Skin of body (tissue), 1 donor: ENCODE measurements at regions not wholly inside any gene's neighbourhood (a gene's known extent, or its start where the extent isn't known, plus 50 kb on each side); places are given as distances from the start of the nearest gene placed in this dataset.

Experiments
- DNase-seq: peaks from one replicate; lab custom pipeline; 2025; lab: John Stamatoyannopoulos, UW

DNA sequence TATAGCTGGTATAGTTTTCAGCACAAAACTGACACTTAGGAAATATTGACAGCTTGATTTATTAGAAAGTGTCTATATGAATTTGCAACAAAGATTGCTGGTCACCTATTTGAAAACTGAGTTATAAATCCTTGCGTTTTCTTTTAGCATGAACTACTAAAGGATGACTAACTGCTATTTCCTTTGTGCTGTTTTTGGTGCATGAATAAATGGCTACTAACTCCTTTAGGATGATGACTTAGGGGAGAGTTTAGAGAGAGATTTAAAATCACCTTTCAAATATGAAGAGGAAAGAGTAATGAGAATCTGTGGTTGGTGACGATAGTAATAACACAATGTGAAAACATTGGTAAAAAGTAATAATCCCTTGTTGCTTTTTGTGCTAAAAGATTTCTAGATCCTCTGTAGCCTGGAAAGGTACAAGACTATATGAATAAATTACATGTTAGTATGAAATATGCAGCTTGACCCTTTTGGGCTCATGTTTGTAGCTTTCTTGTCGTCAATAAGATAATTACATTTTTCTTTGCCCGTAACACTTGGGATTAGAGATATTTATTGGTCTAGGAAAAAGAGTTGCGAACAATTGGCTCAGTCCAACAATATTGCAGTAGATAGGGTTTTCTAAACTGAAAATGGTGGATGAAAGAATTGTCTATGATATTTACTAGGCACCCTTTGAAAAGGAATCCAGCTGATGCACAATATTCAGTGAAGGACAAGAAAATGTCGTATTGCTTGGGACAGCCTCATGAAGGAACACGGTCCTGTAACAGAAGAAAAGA, 453.0 kb downstream of the ADAMTS20 start:
- no peak for DNase-seq

DNA sequence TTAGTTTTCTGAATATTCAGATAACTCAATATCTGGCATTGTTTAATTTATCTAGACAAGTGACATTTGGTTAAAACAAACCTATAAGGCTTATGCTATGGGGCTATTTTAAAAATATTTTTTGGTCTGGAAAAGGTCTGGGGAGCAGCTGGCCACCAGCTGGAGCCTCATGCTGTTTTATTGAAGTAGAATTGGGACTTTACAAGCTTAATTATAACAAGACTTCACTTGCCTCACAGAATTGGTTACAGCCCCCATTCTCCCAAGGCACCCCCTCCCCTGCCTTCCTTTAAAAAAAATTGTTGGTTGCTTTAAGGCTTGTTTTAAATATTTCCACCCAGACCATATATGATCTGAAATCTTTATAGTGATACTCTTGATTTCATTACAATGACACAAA, 453.9 kb downstream of the ADAMTS20 start:
- no peak for DNase-seq

DNA sequence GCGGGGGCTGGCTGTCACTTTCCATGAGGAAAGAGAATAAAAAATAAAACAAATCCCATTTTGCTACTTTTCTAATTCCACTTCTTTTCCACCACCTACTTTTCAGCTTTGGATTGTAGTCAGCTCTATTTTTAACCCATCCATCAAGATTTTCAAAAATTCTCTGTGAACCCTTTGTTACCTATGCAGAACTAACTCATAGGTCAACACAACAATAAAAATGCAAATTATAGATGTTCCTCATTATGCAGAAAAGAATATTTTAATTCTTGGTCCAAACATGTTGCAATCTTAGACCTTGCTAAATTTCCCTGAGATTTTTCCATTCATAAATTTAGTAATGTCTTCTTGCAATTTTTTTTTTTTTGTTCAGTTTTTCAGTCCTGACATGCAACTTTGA, 454.5 kb downstream of the ADAMTS20 start:
- no peak for DNase-seq

DNA sequence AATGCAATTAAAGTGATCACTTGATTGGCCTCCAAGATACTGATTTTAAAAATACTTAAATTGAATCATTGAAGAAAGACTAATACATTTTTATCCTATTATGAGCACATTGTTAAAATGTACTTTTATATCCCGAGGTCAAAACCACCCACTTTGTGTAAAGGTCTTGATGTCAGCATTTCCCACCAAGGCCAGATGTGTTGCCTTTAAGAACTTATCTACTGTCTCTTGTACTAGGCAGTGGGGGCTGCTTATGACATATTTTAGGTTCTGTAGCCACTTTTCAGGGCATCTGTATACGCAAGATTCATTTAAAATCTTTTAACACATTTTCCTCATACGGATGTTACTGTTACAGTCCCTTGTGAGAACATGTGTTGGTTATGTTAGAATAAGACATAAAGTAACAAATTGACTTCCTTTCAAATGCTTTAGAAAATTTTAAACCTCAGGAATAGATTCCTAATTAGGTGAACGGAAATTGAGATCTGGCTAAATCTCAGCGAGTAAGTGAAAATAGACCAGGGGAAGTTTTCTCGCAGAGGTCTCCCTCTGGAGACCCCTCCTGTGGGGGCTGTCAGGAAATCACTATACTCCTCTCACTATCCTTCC, 456.2 kb downstream of the ADAMTS20 start:
- DNase-seq: peak; percentile 81

DNA sequence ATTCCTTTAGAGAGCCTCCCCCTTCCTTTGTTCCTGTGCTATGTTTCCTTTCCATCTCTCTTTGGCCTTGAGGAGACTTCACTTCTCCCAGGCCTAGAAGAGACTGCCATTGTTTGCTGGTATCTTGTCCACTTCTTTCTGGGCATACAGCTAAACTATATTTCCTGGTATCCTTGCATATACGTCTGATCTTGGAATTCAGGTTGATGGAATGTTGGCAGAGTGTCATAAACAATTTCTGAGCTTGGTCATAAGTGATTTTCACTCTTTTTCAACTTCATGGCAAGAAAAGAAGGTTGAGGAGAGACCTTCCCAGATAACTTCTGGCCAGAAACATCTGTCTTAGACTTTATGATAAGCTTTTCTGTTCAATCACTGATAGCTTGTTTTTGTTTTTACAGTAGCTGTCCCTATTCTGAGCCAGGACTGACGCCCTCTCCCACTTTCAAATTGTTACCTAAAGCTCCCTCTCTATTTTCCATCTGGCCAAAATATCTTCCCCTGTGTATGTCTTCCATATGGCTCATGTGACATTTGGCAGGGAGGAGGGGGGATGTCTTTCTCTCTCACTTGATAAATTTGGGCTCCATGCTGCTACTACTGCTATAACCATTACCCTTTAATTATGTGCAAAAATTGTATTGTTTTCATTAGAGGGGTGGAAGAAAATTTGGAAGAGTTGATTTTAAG, 457.0 kb downstream of the ADAMTS20 start:
- no peak for DNase-seq

DNA sequence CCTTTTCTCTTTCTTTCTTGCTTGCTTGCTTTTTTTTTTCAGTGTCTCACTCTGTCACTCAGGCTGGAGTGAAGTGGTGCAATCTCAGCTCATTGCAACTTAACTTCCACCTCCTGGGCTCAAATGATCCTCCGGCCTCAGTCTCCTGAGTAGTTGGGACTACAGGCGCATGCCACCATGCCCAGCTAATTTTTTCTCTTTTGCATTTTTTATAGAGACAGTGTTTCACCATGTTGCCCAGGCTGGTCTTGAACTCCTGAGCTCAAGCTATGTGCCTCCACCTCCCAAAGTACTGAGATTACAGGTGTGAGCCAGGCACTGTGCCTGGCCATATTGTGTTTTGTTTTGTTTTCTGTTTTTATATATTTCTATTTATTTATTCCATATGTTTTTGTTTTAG, 461.0 kb downstream of the ADAMTS20 start:
- DNase-seq: no peak

DNA sequence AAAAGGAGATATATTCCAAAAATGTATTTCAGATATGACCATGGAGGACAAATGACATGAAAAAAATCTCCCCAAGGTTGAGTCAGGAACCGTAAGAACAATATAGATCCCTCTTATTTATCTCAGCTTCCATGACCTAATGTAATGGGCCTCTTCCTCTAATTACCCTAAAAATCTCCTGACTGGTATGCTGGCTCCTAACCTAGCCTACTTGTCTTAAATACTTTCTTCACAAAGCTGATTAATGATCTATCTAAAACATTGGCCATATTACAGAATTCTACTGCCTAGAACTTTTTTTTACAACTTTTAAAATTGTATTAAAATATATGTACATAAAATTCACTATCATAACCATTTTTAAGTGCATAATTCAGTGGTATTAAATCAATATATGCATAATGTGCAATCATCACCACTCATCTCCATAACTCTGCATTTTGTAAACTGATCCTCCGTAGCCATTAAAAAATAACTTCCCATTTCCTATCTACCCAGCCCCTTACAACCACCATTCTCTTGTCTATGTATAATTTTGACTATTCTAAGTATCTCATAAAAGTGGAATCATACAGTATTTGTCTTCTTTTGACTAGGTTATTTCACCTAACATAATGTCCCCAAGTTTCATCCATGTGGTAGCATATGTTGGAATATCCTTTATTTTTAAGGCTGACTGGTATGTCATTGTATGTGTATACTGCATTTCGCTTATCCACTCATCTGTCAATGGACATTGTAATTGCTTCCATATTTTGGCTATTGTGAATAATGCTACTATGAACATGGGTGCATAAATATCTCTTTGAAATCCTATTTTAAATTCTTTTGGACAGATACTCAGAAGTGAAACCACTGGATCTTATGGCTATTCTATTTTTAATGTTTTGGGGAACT, 464.6 kb downstream of the ADAMTS20 start:
- DNase-seq: no peak

DNA sequence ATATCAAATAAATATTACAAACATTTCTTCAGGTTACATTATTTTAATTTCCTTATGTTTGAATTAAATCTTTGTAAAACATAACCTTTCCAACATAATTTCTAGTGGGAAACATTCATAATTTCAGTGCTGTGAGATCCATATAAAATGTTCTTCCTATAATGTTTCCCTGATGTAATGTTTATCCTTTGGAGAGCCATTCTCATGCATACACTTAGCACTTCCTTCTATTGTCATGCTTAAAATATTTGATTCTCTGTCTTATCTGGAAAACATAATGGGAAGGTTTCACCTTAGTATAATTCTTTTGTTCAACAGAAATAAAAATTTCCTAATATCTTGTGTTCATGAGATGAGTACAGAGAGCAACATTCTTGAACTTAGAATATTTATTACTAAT, 472.5 kb downstream of the ADAMTS20 start:
- no peak for DNase-seq

DNA sequence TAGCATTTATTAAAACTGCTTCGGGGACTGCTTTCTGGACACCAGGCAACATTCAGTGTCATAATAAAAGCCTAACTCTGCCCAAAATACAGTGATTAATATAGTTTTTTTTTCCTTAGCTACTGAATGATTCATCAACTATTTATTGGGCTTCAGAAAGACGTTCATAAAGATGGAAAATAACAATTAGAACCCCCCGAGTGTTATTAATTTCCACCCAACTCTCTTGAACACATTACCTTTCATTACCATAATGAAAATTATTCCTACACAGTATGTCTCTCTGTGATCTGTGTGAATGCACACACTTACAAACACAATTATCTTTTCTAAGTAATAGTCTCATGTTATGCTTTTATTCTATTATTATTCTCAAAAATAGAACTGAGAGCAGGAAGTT, 473.0 kb downstream of the ADAMTS20 start:
- no peak for DNase-seq

DNA sequence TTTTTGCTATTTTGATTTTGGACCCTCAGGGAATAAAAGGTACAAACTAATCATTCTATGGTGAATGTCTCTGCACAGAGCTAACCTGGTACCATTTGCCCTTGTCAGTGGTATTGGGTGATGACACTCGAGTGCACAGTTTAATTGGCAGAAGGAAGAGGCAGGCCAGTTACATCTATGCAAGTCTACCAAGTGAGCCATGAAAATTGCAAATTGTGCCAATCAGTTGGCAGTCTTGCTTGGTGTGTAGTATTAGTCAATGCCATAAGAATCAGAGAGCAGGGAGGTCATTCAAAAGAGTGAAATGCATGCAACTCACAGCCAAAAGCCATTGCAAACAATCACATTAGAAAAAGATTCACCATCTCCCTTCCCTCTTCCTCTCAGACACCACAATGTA, 479.6 kb downstream of the ADAMTS20 start:
- no peak for DNase-seq

DNA sequence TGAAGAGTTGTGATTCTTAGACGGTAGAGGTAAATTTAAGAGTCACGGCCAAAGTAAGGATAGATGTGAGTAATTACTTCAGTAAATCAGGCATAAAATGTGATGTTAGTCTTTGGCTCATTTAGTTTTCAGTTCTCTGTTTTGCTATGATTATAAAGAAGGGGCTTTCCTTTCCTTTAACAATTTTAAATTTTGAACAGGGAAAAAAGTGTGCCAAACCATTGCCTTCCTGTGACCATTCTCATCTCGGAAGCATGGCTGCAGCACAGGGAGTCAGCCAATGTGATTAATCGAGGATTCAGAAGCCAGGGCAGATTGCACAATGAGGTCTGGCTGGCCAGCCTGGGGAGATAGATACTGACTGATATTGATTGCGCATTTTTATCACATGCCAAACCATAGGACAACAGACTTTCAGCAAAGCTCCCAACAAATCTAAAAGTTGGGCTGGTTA, 480.2 kb upstream of the PRICKLE1 start:
- peak; percentile 61 for DNase-seq

DNA sequence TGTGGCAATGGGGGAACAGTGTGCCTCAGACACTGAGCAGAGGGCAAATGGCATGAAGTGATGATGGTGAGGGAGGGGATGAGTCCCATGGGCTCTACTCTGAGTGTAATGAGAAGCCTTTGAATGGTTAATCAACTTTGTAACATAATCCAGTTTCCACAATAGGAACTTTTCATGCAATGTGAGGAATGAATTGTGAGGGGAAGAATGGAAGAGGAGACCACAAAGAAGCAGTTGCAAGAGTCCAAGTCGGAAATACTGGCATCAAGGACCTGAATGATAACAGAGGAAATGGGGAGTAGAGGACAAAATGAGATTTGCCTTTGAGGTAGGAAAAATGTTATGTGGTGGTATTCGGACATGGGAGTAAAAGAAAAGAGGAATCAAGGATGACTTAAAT, 476.9 kb upstream of the PRICKLE1 start:
- no peak for DNase-seq

DNA sequence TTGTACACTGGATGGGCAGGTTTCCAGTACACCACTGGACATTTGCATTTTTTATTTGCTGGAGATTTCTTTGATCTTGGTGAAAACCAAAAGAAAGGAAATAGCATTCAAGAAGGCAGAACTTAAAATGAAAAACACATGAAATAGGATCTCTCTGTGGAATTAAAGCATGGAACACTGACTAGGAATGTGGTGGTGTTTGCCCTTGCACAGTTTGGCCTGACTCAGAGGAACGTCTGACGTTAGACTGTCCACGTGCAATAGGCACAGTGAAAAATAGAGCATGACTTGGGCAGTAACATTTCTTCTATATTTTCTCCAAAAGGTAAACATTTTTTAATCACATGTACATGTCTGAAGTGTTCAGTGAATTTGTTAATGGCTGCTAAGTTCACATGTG, 474.1 kb upstream of the PRICKLE1 start:
- DNase-seq: no peak

DNA sequence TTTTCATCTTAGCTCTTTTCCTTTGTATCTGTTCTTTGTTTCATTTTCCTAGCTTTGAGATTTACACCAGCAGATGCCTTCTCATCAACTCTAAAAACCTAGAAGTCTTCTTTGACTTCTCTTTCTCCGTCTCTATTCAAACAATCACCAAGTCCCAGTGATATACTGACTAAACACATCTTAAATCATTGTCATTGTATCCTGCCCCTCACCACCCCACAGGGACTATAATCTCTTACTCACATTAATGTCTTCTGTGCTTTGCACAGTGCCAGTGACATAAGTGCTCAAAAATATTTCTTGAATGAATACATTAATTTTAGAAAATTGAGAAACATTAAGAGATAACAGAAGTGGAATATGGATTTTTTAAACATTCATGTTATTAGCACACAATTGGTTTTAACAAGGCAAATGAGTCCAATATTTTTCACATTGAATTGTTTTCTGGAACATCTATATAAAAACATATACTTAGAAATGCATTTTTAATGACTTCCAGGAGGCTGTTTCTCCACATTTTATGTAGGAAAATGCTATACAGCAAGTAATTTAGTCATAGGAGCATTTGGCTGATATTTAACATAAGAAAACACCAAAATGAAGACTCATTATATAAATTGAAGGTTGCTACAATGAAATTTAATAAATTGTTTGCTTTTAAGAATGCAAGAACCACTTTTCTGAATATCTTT, 472.8 kb upstream of the PRICKLE1 start:
- DNase-seq: peak; percentile 27

DNA sequence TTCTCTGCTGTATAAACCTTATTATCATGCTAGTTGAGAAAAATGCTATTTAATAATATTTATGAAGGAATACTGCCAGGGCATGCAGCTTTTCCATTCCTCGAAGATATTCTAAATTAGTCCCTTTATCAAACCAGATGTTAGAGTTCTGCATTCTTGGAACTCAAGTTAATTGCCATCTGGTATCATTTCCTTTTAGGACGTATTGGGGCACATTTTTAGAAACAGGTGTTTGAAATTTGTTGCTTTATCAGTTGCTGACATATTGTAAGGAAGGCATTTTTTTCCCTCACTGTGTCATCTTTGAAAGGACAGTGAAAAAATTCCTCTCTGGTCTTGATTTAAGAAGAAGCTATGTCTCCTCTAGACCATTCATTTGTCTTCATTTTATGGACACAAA, 471.2 kb upstream of the PRICKLE1 start:
- peak; percentile 54 for DNase-seq

DNA sequence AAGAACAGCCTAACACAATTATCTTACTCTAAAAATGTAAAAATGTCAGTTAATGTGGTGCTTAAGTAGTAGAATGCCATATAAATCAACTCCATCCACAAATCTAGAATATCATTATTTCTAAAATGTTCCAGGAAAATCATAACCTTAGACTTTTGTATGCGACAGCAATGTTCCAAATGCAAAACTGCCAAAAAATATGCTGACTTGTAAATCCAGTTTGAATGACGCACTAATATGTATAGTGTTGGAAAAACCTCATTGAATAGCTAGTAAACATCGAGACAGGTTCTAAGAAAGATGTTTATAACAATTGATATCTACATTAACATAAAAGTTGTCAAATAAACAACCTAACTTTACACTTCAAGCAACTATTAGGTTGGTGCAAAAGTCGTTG, 469.1 kb upstream of the PRICKLE1 start:
- no peak for DNase-seq

DNA sequence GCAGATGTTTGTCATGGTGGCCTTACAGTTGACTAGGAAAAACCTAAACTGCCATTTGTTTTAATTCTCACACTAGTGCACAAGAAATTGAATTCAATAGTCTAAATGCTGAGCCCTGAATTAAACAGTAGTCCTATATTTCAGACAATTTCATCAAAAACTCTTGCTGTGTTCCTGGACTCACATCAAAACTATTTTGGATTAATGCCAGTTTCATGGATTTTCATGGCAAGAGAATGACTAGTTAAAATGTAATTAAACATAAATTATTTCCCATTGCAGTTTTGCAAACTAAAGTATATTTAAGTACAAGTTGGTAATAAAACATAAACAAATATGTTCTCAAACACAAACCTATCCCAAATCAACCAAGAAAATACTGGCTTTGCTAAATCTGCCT, 468.0 kb upstream of the PRICKLE1 start:
- DNase-seq: no peak

DNA sequence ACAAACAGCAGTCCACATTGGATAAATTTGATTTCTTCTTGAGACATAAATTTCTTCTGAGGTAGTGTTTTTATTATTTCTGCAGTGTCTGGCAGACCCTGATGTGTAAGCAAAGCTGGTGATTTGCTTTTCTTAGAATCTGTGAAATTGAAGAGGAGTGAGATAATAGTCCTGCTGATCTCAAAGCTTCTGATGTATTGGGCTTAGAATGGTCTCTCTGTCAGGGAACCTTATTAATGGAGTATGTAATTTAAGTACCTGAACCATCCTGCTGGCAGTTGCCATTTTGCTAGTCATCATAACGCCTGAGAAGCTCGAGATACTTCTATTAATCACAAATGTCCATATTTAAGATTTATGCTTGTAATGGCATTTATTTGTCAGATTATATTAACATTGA, 464.5 kb upstream of the PRICKLE1 start:
- DNase-seq: no peak

DNA sequence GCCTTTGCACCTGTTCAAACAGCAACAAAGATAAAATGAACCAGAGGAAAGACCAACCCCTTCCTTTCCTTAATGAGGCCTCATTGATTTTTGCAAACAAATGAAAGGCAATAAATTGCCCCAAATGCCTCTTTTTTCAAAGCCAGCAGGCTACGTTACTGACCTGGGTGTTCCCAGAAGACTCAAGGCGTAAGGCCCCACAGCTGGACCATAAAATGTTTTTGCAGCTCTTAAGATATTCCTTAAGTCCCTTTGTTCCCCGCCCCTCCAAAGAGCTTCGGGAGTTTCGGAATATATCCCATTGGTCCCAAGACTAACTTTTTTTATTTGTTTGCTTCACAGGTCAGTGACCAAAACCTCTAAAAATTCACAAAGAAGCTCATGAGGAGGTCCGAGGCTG, 462.9 kb upstream of the PRICKLE1 start:
- DNase-seq: no peak

DNA sequence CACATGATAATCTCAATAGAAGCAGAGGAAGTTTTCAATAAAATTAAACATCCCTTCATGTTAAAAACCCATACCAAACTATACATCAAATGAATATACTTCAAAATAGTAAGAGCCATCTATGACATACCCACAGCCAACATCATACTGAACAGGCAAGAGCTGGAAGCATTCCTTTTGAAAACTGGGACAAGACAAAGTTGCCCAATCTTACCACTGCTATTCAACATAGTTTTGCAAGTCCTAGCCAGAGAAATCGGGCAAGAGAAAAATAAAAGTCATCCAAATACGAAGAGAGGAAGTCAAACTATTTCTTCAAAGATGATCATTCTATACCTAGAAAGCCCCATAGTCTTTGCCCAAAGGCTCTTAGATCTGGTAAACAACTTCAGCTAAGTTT, 454.7 kb upstream of the PRICKLE1 start:
- no peak for DNase-seq

DNA sequence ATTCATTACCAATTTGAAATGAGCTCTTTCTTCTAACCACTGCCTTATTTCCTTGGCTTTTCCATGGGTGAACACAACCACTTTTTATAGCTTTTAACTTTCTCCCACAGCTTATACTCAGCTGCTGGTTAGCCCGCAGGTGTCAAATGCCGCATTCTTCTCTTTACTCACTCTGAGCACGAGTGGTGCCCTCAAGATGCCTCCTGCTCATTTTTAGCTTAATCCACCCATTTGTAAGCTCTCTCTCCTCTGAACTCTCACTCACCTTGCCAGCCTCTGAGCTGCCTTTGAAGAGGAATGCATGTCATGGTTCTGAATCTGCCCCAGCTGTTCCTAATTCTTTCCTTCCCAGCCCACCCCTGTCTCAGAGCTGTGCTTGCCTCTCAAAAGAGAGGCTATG, 449.4 kb upstream of the PRICKLE1 start:
- DNase-seq: no peak
